ENCODE measurements at regions not wholly inside any gene's neighbourhood (a gene's known extent, or its start where the extent isn't known, plus 50 kb on each side); places are given as distances from the start of the nearest gene placed in this dataset.
"Not testable (repeated sequence)": the region's sequence is repeated elsewhere in the genome, so short reads cannot be mapped to it uniquely, and the experiment has no call there.

DNA sequence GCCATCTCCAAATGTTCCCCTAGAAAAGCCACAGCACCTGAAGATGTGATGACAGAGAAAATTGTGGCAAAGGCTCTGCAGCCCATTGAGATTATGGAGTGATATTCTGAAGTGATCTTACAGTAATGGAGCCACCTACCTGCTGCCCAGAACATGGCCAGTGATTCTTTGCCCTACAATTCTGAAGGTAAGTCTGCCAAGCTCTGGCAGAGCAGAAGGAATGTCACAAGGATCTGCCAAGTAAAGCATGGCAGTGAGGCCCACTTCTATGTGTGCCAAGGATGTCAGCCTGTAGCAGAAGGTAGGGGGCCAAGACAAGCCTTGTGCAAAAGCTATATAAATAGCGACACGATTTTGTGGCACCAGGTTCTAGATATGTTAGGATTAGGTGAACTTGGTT is 155.1 kb downstream of the RND3 start:
- Mint-ChIP-seq H3K27me3 (ENCODE audit: low read depth) (no peaks in the 10 kb centered on the region), H3K36me3 (ENCODE audit: low read depth) (no peaks in the 10 kb centered on the region), H3K9me3 (peaks cover 7% of the 10 kb centered on the region), H3K4me3 (no peak overlapping the region), H3K27ac (ENCODE audit: unreplicated experiment) (no peak overlapping the region), H3K4me1 (peaks cover 12% of the 10 kb centered on the region)
- TF ChIP-seq, protein P1, sequence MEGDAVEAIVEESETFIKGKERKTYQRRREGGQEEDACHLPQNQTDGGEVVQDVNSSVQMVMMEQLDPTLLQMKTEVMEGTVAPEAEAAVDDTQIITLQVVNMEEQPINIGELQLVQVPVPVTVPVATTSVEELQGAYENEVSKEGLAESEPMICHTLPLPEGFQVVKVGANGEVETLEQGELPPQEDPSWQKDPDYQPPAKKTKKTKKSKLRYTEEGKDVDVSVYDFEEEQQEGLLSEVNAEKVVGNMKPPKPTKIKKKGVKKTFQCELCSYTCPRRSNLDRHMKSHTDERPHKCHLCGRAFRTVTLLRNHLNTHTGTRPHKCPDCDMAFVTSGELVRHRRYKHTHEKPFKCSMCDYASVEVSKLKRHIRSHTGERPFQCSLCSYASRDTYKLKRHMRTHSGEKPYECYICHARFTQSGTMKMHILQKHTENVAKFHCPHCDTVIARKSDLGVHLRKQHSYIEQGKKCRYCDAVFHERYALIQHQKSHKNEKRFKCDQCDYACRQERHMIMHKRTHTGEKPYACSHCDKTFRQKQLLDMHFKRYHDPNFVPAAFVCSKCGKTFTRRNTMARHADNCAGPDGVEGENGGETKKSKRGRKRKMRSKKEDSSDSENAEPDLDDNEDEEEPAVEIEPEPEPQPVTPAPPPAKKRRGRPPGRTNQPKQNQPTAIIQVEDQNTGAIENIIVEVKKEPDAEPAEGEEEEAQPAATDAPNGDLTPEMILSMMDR (conservative IDR thresholded peaks at IDR 0.05), result no peak
- DNase-seq (ENCODE audit: low read depth, low spot score), result no peak

DNA sequence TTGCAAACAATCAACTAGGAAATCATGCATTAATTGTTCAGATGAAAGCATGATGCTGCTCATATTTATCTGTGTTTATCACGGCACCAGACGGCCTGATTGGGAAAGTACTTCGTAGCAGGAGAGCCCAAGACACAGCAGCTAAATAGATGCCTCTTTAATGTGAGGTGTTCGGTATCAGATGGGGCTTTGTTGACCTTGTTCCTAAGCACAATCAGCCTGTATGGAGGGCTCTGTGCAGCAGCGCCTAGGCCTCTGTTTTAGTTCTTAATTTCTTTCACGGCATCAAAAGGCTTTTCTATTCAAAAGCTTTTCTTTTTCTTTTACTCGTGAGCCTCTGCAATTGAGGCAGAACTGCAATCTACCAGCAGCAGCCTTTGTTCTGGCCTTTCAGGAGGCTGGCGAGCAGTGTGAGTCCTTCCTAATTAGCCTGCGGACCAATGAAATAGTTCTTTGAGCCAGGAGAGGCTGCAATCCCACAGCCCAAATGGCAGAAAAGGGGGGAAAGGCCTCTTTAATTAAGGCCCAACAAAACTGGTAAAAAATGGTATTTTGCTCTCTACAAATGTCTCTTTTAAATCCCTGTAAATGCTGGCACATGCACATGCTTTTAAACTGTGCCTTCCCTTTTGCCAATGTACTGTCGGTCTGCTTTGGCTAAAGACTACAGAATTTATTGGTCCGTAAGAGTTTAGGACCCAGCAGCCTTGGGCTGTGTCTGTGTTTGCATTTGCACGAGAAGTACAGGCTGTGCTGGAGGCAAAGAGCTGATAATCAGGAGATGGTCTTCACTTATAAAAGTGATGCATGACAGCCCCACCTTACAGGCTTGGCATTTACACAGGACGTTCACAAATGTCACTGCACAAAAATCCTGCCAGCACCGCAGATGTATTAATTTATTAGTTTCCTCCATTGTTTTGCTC is 159.6 kb downstream of the RND3 start:
- H3K36me3 Mint-ChIP-seq (ENCODE audit: low read depth), result no peaks in the 10 kb centered on the region
- peaks cover 32% of the 10 kb centered on the region for H3K4me1 Mint-ChIP-seq
- peak overlapping the region; percentile 94 for H3K27ac Mint-ChIP-seq (ENCODE audit: unreplicated experiment)
- H3K27me3 Mint-ChIP-seq (ENCODE audit: low read depth), result no peaks in the 10 kb centered on the region
- H3K9me3 Mint-ChIP-seq, result peaks cover 2% of the 10 kb centered on the region
- DNase-seq (ENCODE audit: low read depth, low spot score), result peak; percentile 22
- H3K4me3 Mint-ChIP-seq, result peak overlapping the region; percentile 70
- TF ChIP-seq, protein P1 (conservative IDR thresholded peaks at IDR 0.05), result no peak

DNA sequence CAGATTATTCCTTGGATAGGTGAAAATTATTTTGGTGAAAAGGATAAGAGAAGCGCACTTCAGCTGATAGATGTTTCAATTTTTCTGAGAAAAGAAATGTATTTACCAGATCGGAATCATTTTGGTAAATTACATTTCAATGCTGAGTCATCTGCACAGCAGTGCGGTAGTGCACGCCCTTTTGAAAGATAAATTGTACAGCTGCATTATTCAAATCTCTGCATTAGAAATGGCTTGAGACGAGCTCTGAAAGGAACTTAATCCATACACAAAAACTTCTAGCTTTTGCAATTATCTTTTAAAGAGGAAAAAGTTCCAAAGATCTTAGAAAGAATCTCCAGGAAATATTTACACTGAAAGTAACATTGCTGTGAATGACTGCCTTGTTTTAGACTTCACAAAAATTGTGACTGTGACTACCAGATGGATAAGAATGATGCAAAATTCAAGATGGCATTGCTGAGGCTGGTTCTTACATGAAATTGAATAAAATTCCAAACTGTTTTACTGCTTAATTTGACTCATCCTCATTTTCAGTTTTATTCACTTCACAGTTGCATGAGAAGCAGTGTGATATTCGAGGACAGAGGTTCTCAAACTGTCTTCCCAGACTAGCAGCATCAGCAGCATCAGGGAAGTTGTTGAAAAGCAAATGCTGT is 161.7 kb downstream of the RND3 start:
- H3K36me3 Mint-ChIP-seq (ENCODE audit: low read depth), result no peaks in the 10 kb centered on the region
- TF ChIP-seq, protein P1 (conservative IDR thresholded peaks at IDR 0.05), result no peak
- H3K4me1 Mint-ChIP-seq, result peaks cover 36% of the 10 kb centered on the region

DNA sequence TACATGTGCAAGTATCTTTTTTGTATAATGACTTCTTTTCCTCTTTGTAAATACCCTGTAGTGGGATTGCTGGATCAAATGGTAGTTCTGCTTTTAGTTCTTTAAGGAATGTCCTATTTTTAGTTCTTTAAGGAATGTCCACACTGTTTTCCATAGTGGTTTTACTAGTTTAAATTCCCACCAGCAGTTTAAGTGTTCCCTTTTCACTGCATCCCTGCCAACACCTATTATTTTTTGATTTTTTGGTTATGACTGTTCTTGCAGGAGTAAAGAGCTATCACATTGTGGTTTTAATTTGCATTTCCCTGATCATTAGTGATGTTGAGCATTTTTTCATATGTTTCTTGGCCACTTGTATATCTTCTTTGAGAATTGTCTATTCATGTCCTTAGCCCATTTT is 164.4 kb downstream of the RND3 start:
- not testable (repeated sequence) for DNase-seq (ENCODE audit: low read depth, low spot score); H3K4me3 Mint-ChIP-seq; H3K27ac Mint-ChIP-seq (ENCODE audit: unreplicated experiment); H3K27me3 Mint-ChIP-seq (ENCODE audit: low read depth); H3K9me3 Mint-ChIP-seq; H3K36me3 Mint-ChIP-seq (ENCODE audit: low read depth)
- H3K4me1 Mint-ChIP-seq, result peaks cover 36% of the 10 kb centered on the region

More for the DNA sequence above, 161.7 kb downstream of the RND3 start:
- H3K4me3 Mint-ChIP-seq, result no peak overlapping the region
- no peaks in the 10 kb centered on the region for H3K27me3 Mint-ChIP-seq (ENCODE audit: low read depth)
- H3K9me3 Mint-ChIP-seq, result peaks cover 2% of the 10 kb centered on the region
- no peak for DNase-seq (ENCODE audit: low read depth, low spot score)
- H3K27ac Mint-ChIP-seq (ENCODE audit: unreplicated experiment), result peak overlapping the region; percentile 8

DNA sequence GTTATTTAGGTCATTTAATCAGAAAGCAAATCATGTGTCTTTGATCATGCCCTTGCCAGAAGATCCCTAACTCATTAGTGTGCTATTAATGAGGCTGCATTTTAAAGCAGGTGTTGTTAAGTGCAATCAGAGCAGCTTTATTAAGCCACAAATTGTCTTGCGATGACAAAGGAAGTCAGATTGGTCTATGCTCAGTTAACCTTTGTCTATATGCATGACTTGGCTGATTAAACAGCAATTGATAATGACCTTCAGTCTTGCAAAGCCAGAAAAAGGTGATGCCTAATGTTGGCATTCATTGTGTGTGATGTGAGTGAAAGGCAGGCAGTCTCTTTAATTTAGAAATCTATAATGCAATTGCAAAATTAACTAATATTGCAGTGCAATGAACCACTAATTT is 166.9 kb downstream of the RND3 start:
- no peak for DNase-seq (ENCODE audit: low read depth, low spot score)
- Mint-ChIP-seq H3K4me1 (peaks cover 14% of the 10 kb centered on the region), H3K4me3 (no peak overlapping the region), H3K27me3 (ENCODE audit: low read depth) (no peaks in the 10 kb centered on the region), H3K27ac (ENCODE audit: unreplicated experiment) (no peak overlapping the region), H3K9me3 (peaks cover 7% of the 10 kb centered on the region), H3K36me3 (ENCODE audit: low read depth) (peaks cover 11% of the 10 kb centered on the region)
- TF ChIP-seq, protein P1 (conservative IDR thresholded peaks at IDR 0.05), result no peak
